Body of pancreas (tissue), 4 donors: ENCODE measurements at regions not wholly inside any gene's neighbourhood (a gene's known extent, or its start where the extent isn't known, plus 50 kb on each side); places are given as distances from the start of the nearest gene placed in this dataset.

Experiments
- POLR2A ChIP-seq, 3 donors: fragments of 450-650 bp; IDR thresholded peaks; one replicate each; pipeline ENCODE4 v1.6.1; 2016; ENCODE audit warnings: antibody characterized with exemption in 3 of 3, mild to moderate bottlenecking in 2 of 3
- TF ChIP-seq, protein P1 (sequence below), 7 experiments: fragments of 450-650 bp in 4 of 7; fragments of 200-600 bp in 3 of 7; sonication (generic) in 3 of 7; IDR thresholded peaks; one replicate each; pipeline ENCODE4 v1.5.1; 2016 to 2019; ENCODE audit warnings: antibody characterized with exemption in 7 of 7

GRCh38 chr1:81327103-81327710 lies 473.5 kb upstream of the ADGRL2 start:
- TF ChIP-seq POLR2A (IDR thresholded peaks at IDR 0.05): no peak
- TF ChIP-seq, protein P1, sequence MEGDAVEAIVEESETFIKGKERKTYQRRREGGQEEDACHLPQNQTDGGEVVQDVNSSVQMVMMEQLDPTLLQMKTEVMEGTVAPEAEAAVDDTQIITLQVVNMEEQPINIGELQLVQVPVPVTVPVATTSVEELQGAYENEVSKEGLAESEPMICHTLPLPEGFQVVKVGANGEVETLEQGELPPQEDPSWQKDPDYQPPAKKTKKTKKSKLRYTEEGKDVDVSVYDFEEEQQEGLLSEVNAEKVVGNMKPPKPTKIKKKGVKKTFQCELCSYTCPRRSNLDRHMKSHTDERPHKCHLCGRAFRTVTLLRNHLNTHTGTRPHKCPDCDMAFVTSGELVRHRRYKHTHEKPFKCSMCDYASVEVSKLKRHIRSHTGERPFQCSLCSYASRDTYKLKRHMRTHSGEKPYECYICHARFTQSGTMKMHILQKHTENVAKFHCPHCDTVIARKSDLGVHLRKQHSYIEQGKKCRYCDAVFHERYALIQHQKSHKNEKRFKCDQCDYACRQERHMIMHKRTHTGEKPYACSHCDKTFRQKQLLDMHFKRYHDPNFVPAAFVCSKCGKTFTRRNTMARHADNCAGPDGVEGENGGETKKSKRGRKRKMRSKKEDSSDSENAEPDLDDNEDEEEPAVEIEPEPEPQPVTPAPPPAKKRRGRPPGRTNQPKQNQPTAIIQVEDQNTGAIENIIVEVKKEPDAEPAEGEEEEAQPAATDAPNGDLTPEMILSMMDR (IDR thresholded peaks at IDR 0.05): no peak
